Fibroblast of skin of right quadriceps (primary cell): ENCODE measurements at regions not wholly inside any gene's neighbourhood (a gene's known extent, or its start where the extent isn't known, plus 50 kb on each side); places are given as distances from the start of the nearest gene placed in this dataset.
"Not testable (repeated sequence)": the region's sequence is repeated elsewhere in the genome, so short reads cannot be mapped to it uniquely, and the experiment has no call there.

ENCODE experiments used
- DNase-seq: peaks from one replicate; pipeline ENCODE4 v3.0.0-alpha.2; 2013

DNA sequence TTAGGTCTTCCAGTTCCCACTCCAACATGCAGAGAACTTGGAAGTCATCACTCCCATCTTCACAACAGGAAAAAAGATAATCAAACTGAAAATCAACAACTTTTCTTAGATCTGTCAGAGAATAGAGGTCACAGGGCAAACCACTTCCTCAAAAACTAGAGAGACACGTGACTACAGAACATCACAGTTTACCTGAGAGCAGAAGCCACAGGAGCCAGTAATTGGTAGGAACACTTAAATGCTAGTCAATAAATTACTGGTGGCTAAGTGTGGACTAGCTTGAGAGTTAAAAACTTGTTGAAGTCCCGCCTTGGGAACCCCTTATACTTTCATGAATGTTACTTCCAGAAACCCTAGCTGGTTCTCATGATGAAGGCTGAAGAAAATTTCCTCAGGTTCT is 81.1 kb downstream of the THSD1 start:
- not testable (repeated sequence) for DNase-seq

DNA sequence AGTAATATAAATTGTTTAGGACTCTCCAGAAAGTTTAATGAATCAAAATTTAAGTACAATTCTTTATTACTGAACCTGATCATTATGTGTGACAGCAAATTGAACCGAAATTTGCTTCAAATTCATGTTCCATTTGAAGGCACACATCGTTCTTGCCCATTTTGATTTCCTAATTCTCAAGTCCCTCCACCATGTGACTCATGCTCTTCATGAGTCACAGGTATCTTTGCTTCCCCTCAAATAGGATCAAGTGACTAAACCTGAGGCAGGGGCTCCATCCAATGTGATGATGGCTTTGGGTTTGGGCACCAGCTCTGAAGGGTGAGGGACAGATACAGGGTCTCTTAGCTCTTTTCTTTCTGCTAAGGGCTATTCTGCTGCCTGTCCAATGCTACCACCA is 86.1 kb downstream of the THSD1 start:
- no peak for DNase-seq

DNA sequence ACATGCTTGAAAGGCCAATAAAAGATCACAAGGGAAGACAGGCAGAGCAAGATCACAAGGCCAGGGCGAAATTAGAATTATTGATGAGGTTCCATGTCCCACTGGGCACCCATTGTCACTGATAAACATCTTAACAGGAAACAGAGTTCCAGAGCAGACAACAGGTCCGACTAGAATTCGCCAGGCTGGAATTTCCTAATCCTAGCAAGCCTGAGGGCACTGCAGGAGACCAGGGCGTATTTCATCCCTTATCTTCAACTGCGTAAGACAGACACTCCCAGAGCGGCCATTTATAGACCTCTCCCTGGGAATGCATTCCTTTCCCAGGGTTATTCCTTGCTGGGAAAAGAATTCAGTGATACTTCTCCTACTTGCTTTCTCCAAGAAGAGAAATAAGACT is 96.1 kb downstream of the THSD1 start:
- DNase-seq = not testable (repeated sequence)

DNA sequence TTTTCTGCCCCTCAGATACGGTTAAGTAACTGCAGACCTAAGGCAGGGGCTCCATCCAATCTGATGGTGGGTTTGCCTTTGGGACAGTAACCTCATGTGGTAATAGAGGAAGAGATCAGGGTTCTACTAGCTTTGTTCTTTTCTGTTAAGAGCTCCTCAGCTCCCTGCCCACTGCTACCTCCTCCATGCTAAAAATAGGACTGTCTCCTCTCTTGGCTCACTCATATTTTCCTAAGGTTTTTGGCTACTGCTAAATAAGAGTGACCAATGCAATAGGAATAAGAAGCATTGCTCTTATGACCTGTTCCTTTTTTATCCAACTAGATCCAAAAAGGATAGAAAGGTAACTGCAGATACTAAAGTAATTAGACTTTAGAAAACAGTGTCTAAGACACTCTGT is 99.6 kb downstream of the THSD1 start:
- DNase-seq = not testable (repeated sequence)

DNA sequence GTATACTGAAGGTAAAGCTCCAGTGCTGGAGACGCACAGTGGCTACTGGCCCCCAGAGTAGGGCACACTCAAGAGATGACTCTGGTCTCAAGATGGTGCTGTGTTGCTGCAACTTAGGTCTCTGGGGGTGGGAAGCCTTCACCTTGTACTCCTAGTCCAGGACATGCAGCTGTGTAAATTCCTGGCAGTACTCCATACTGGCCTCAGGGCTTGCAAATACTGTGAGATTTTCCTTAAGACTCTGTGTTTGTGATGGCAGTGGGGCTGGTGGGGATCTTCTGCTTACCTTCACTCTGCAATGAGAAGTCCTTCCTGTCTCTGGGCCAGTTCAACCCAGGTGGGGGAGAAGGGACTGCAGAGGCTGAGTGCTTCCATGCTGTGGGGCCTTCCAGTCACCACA is 102.9 kb downstream of the THSD1 start:
- DNase-seq = not testable (repeated sequence)

DNA sequence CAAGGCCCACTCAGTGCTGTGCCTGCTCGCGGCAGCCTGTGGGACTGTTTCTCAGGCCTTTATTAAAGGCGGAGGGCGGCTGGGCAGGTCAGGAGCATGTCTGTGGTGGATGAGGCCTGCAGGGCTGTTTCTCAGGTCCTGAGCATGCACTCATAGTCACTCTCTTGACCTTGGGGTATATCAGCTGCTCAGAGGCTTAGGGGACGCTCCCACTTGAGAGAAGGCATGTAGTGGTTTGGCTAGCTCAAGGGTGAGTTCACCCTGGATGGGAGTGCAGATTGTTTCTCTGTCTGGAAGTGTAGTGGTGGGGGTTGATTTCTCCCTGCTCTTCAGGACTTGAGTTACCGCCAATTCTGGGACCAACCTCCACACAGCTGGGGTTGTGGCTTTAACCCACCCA is 103.3 kb downstream of the THSD1 start:
- not testable (repeated sequence) for DNase-seq

DNA sequence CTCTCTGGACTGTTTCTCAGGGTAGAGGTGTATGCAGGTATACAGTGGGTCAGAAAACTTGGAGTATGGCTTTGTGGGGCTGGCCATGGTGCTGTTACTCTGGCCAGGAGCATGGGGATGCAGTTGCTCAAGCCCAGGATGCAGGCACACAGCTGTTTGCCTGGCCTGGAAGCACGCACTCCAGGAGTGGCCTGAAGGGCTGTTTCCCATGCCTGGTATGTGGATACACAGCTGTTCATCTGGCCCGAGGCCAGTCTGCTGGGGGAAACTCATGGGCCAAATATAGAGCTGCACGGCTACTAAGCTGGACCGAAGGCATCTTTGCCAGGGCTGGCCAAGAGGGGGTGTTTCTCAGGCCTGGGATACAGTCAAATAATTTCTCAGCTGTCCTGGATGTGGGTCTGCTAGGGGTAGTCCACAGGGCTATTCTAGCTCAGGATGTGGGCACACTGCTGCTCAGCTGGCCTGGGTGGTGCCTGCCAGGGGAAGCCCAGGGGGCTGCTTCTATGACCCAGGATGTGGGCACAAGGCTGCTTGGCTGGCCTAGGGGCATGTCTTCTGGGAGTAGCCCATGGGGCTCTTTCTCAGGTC is 104.1 kb downstream of the THSD1 start:
- not testable (repeated sequence) for DNase-seq

DNA sequence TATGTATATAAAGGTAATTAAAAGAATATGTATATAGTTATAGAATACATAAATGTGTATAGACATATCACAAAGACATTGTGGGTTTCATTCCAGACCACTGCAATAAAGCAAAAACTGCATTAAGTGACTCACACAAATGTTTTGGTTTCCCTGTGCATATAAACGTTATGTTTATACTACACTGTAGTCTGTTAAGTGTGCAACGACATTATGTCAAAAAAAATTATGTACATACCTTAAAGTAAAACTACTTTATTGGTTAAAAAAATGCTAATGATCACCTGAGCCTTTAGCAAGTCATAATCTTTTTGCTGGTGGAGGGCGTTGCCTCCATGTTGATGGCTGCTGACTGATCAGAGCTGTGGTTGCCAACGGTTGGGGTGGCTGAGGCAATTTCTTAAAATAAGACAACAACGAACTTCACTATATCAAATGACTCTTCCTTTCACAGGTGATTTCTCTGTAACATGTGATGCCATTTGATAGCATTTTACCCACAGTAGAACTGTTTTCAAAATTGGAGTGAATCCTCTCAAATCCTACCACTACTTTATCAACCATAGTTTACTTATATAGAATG is 107.8 kb downstream of the THSD1 start:
- not testable (repeated sequence) for DNase-seq

DNA sequence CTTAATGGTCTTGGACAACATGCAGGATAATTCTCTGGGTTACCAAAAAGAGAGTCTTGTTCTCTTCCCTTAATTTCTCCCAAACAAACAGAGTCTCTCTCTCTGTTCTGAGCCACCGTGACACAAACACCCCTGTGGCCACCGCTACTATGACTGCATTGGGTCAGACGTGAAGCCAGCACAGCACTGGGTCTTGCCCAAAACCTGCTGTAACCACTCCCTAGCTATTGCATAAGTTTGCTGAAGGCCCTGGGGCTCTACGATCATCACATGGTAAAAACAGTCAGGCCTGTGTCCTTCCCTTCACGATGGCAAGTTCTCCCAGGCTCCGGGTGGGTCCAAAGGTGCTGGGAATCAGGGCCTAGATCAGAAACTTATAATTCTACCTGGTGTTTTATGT is 117.1 kb downstream of the THSD1 start:
- DNase-seq = not testable (repeated sequence)

DNA sequence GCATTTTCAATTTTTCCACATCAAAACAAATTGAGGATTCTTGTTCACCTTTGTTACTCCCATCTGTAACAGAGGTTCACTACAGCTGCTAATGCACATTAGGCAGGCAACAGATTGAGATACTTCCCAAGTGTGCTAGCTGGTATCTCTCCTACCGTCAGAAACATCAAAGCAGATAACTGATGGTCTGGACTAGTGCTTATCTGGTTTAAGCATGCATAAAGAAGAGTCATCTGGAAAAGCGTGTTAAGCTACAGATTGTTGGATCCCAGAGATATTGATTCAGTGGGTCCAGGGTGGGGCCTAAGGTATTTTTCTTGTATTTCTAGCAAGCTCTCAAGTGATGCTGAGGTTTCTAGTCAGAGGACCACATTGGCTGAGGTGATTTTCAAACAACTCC is 122.0 kb upstream of the NEK3 start:
- not testable (repeated sequence) for DNase-seq

DNA sequence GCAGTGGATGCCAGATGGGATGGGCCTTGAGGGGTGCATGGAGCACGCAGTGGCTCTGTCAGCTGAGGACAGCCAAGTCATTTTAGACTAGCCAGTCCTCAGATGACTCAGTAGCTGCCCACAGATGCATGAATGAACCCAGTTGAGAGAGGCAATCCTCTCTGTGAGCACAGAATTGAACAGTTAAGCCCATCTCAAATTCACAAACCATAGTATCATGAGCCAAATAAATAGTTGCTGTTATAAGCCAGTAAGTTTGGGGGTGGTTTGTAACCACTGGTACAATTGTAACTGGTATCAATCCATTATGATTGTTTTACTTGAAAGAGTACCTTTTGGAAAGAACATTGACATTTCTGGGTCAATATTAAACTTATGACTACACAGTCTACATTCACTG is 120.0 kb upstream of the NEK3 start:
- not testable (repeated sequence) for DNase-seq

DNA sequence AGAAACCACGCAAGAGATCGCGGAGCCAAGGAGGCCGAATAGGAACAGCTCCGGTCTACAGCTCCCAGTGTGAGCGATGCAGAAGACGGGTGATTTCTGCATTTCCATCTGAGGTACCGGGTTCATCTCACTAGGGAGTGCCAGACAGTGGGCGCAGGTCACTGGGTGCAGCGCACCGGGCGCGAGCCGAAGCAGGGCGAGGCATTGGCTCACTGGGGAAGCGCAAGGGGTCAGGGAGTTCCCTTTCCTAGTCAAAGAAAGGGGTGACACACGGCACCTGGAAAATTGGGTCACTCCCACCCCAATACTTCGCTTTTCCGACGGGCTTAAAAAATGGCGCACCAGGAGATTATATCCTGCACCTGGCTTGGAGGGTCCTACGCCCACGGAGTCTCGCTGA is 94.9 kb upstream of the NEK3 start:
- not testable (repeated sequence) for DNase-seq

DNA sequence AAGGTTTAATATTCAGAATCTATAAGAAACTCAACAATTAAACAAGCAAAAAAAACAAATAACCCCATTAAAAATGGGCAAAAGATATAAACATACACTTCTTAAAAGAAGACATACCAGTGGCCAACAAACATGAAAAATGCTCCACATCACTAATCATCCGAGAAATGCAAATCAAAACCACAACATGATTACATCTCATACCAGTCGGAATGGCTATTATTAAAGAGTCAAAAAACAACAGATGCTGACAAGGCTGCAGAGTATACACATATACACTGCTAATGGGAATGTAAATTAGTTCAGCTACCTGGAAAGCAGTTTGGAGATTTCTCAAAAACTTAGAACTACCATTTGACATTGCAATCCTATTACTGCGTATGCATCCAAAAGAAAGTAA is 81.4 kb upstream of the NEK3 start:
- DNase-seq = not testable (repeated sequence)

DNA sequence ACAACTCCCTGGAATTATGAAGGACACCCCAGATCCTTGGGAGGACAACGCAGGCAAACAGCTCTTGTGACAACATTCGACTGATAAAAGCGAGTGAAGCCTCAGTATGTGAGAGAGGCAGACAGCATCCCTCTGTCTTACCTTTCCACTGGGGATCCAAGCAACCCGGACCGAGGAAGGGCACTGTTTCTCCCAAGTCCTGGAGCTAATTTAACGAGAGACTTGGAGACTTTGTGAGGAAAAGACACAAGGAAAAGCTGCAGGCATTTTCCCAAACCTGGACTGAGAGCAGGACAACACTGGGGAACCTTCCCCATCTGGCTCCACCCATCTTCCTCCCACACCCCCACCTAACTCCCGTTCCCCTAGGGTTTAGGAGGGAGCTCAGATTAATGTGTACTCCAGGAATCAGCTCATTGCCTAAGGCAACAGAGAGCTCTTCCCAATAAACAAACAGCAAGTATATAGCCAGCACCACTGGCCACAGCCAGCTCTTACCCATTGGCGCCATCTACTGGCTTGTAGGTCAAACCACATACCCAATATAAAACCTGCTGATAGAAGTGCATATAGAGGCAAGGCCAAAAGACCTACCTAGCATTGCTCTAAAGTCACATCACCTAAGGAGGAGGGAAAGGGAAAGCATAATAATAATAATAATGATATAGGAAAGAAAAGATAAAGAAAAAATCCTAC is 76.7 kb upstream of the NEK3 start:
- DNase-seq = peak; percentile 62

DNA sequence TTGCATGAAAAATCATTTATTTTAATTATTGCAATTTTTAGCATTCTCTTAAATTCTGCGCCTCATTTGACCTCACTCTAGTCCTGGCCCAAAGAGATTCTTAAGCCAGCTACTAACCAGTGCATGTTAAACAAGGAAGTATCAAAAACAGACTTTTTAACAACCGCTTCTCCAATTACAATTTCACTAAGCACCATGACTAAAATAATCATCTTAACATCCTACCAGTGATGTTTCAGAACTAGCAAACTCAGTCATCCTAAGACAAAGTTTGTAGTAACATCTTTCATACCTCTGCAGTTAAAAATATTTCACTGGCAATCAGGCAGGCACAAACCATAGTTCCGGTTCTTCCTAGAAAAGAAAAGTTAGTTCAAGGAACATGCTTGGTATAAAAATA is 75.5 kb upstream of the NEK3 start:
- not testable (repeated sequence) for DNase-seq

DNA sequence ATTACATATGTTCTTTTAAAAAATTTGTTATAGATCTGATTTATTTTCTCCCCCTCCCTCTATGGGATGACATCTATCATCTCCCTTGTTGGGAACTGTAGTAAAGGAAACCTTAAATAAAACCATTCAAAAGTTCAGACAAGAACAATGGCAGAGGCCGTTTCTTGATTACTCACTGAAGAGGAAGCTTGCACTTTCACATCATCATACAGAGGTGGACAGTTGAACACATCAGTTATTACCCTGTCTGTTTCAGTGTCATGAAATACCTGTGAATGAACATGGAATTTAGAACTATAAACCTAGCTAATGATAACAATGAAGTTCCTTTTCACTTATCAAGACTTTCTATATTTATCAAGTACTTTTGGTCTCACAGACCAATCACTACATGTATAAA is 63.7 kb upstream of the NEK3 start:
- not testable (repeated sequence) for DNase-seq

DNA sequence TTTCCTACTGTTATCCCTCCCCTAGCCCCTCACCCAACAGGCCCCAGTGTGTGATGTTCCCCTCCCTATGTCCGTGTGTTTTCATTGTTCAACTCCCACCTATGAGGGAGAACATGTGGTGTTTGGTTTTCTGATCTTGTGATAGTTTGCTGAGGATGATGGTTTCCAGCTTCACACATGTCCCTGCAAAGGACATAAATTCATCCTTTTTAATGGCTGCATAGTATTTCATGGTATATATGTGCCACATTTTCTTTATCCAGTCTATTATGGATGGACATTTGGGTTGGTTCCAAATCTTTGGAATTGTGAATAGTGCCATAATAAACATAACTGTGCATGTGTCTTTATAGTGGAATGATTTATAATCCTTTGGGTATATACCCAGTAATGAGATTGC is 54.5 kb upstream of the NEK3 start:
- not testable (repeated sequence) for DNase-seq

DNA sequence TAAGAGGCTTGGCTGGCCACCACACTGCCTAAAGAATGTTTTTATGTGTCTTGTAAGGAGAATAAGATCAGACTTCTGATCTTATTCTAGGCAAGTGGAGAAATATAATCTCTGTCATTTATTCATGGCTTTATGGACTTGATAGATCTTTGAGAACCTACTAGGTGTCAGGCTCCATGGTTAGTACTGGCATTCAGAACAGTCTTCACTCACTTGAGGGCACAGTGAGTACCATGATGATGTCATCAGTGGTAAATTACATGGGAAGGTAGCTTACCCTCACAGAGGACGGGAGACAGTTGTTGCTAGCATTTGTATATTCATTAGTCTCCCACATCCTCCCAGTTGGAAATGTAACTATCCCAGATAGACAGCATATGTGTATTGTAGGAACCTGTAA is 53.5 kb upstream of the NEK3 start:
- DNase-seq = not testable (repeated sequence)

DNA sequence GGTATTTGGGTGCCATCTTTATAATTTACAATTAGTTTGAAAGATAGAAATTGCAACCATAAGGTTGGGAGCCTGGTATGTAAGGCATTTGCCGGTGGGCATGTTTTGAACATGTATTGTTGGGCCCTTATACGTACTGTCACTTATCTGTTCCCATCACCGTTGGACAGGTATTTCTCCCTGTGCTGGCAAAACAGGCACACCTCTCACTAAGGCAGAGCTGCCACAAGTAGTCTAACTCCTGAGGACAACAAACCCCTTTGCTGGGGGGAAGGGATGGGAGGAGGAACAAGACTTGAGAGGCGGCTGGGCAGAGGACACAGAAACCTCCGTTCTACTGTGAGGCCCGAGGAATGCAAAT is 52.0 kb upstream of the NEK3 start:
- DNase-seq = not testable (repeated sequence)

DNA sequence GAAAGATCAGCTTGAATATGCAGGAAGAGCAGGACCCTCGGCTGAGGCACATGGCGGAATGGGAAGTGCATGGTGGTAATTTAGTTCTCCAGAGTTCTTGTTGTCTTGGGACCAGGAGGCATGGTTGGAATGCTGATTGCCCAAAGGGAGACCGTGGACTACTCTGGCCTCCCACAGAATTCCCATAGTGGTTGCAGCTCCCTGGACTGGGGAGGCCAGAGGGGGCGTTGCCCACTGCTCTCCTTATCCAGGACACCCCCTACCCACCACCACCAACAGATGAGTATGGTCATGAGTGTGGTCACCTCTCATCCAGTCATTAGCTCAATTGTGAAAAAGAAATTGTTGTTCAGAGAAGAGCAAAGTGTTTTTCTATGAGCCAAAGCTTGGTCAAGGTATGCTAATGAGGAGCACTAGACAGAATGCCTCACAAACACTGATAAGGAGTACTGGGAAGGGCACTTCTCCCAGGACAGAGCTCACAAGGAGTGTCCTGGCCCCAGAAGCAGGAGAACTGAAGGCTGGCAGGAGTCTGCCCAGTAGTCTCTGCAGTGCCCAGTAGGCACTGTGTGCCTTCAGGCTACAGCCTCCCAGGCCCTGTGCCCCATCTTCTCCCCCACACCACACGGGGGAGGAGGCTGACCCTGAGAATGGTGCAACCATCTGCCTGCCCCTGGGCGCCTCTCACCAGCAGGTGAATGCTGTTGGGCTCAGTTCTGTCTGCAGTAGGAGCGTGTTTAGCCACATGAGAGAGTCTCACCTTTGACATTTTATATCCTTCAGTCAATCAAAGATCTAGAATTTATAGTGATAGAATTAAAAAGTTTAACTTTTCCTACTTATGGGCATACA is 51.4 kb upstream of the NEK3 start:
- not testable (repeated sequence) for DNase-seq
